Loucy (cell line): ENCODE measurements at regions not wholly inside any gene's neighbourhood (a gene's known extent, or its start where the extent isn't known, plus 50 kb on each side); places are given as distances from the start of the nearest gene placed in this dataset.

Experiments used
- H2AFZ ChIP-seq: fragments of 200-600 bp; sonication (generic); 2 replicates; pipeline ENCODE4 v1.6.0; 2016; ENCODE audit warnings: antibody characterized with exemption, mild to moderate bottlenecking, low read length, moderate library complexity
- H3F3A ChIP-seq: fragments of 200-600 bp; 2 replicates; pipeline ENCODE4 v1.6.0; 2016; ENCODE audit warnings: antibody characterized with exemption, low read depth, mild to moderate bottlenecking
- H3K27me3 ChIP-seq: fragments of 200-600 bp; sonication (generic); 2 replicates; pipeline ENCODE4 v1.6.1; 2014; ENCODE audit warnings: low read length, mild to moderate bottlenecking; ENCODE audit not compliant: insufficient read depth, poor library complexity, severe bottlenecking
- H3K36me3 ChIP-seq: fragments of 200-600 bp; sonication (generic); 2 replicates; pipeline ENCODE4 v1.6.1; 2016; ENCODE audit warnings: low read length; ENCODE audit not compliant: insufficient read depth
- H3K4me1 ChIP-seq: fragments of 200-600 bp; sonication (generic); 2 replicates; pipeline ENCODE4 v1.5.1; 2014; ENCODE audit warnings: low read length, mild to moderate bottlenecking; ENCODE audit not compliant: insufficient read depth, poor library complexity, severe bottlenecking
- H3K4me2 ChIP-seq: fragments of 200-600 bp; sonication (generic); 2 replicates; pipeline ENCODE4 v1.6.0; 2014; ENCODE audit warnings: antibody characterized with exemption, low read length, low read depth, mild to moderate bottlenecking; ENCODE audit not compliant: poor library complexity, severe bottlenecking
- H3K4me3 ChIP-seq: fragments of 200-600 bp; sonication (generic); 2 replicates; pipeline ENCODE4 v1.5.1; 2014; ENCODE audit warnings: low read length, mild to moderate bottlenecking, mixed read lengths; ENCODE audit not compliant: poor library complexity, severe bottlenecking
- H3K79me2 ChIP-seq: fragments of 200-600 bp; sonication (generic); 2 replicates; pipeline ENCODE4 v1.6.1; 2014; ENCODE audit warnings: low read length; ENCODE audit not compliant: insufficient read depth
- H3K9ac ChIP-seq: fragments of 200-600 bp; sonication (generic); 2 replicates; pipeline ENCODE4 v1.6.0; 2014; ENCODE audit warnings: mild to moderate bottlenecking, low read depth, low read length, moderate library complexity; ENCODE audit not compliant: poor library complexity, severe bottlenecking
- H3K9me2 ChIP-seq: fragments of 200-600 bp; sonication (generic); replicated peaks from 2 replicates; pipeline ENCODE4 v1.6.1; 2016; ENCODE audit warnings: low read depth, low read length, mixed read lengths
- H3K9me3 ChIP-seq: fragments of 200-600 bp; sonication (generic); 2 replicates; pipeline ENCODE4 v1.6.1; 2014; ENCODE audit warnings: mild to moderate bottlenecking, antibody characterized with exemption, low read length, low read depth; ENCODE audit not compliant: insufficient read depth
- H4K20me1 ChIP-seq: fragments of 200-600 bp; sonication (generic); 2 replicates; pipeline ENCODE4 v1.6.0; 2014; ENCODE audit warnings: antibody characterized with exemption, low read length, mild to moderate bottlenecking; ENCODE audit not compliant: insufficient read depth, poor library complexity, severe bottlenecking
- EZH2phosphoT487 ChIP-seq: fragments of 200-600 bp; IDR thresholded peaks from 2 replicates; pipeline ENCODE4 v1.6.1; 2018; ENCODE audit warnings: antibody characterized with exemption, mild to moderate bottlenecking, moderate library complexity, borderline replicate concordance
- TF ChIP-seq, protein P1 (sequence below): fragments of 200-600 bp; sonication (generic); conservative IDR thresholded peaks from 2 replicates; pipeline ENCODE4 v1.5.1; 2014; ENCODE audit warnings: mild to moderate bottlenecking, antibody characterized with exemption, low read length

GRCh38 chr5:148897842-148898241, 71.4 kb downstream of the ADRB2 start:
- H3F3A ChIP-seq: no peaks in the 10 kb centered on the region
- no peak overlapping the region for H3K4me3 ChIP-seq
- H3K4me1 ChIP-seq: no peaks in the 10 kb centered on the region
- no peaks in the 10 kb centered on the region for H3K9me3 ChIP-seq
- H4K20me1 ChIP-seq: no peaks in the 10 kb centered on the region
- no peak overlapping the region for H2AFZ ChIP-seq
- no peaks in the 10 kb centered on the region for H3K36me3 ChIP-seq
- no peak overlapping the region for H3K9ac ChIP-seq
- H3K4me2 ChIP-seq: no peak overlapping the region
- no peaks in the 10 kb centered on the region for H3K27me3 ChIP-seq
- TF ChIP-seq, protein P1, sequence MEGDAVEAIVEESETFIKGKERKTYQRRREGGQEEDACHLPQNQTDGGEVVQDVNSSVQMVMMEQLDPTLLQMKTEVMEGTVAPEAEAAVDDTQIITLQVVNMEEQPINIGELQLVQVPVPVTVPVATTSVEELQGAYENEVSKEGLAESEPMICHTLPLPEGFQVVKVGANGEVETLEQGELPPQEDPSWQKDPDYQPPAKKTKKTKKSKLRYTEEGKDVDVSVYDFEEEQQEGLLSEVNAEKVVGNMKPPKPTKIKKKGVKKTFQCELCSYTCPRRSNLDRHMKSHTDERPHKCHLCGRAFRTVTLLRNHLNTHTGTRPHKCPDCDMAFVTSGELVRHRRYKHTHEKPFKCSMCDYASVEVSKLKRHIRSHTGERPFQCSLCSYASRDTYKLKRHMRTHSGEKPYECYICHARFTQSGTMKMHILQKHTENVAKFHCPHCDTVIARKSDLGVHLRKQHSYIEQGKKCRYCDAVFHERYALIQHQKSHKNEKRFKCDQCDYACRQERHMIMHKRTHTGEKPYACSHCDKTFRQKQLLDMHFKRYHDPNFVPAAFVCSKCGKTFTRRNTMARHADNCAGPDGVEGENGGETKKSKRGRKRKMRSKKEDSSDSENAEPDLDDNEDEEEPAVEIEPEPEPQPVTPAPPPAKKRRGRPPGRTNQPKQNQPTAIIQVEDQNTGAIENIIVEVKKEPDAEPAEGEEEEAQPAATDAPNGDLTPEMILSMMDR: no peak
- no peak for TF ChIP-seq EZH2phosphoT487
- H3K79me2 ChIP-seq: no peaks in the 10 kb centered on the region
- no peaks in the 10 kb centered on the region for H3K9me2 ChIP-seq

DNA sequence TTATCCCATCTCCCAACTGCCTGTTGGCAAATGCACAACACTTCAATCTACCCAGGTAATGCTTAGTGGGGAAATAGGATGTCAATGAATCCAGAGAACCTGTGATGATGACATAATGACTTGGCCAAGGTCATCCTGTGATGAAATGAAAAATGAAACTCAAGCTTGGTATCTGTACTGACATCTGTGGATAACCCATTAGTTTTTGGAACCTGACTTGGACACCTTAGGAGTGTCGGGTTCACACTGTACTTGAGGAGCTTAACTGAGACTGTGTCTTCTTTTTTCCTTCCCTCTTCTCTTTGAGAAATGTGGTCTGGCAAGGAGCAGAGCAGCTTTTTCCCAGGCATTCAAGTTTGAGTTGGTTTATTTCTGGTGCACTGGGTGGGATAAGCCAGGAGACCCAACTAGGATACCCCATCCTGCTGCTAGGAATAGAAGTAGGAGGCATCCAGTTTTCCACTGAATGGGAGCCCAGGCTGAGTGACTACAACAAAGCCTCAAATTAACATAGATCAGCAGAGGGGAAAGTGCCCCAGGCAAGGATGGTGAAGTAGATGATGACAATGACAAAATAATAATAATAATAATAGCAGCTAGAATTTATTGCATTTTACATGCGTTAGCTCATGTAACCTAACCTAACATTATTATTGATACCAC, 72.1 kb downstream of the ADRB2 start:
- H3K4me2 ChIP-seq: no peak overlapping the region
- H3K36me3 ChIP-seq: no peaks in the 10 kb centered on the region
- H3K4me3 ChIP-seq: no peak overlapping the region
- H3F3A ChIP-seq: no peaks in the 10 kb centered on the region
- no peak overlapping the region for H3K9ac ChIP-seq
- no peaks in the 10 kb centered on the region for H3K4me1 ChIP-seq
- TF ChIP-seq EZH2phosphoT487: no peak
- TF ChIP-seq, protein P1: no peak
- H4K20me1 ChIP-seq: no peaks in the 10 kb centered on the region
- H3K79me2 ChIP-seq: no peaks in the 10 kb centered on the region
- no peaks in the 10 kb centered on the region for H3K27me3 ChIP-seq
- no peaks in the 10 kb centered on the region for H3K9me3 ChIP-seq
- H2AFZ ChIP-seq: no peak overlapping the region
- H3K9me2 ChIP-seq: no peaks in the 10 kb centered on the region

- Histone ChIP-seq H3K79me2 (no peaks in the 10 kb centered on the region), H2AFZ (no peak overlapping the region), H4K20me1 (no peaks in the 10 kb centered on the region), H3K4me2 (no peak overlapping the region), H3K9ac (no peak overlapping the region), H3K9me2 (no peaks in the 10 kb centered on the region), H3F3A (no peaks in the 10 kb centered on the region), H3K27me3 (no peaks in the 10 kb centered on the region), H3K4me3 (no peak overlapping the region), H3K36me3 (no peaks in the 10 kb centered on the region), H3K9me3 (no peaks in the 10 kb centered on the region), H3K4me1 (no peaks in the 10 kb centered on the region)
- TF ChIP-seq, protein P1: no peak
- TF ChIP-seq EZH2phosphoT487: no peak
These were observed 73.6 kb downstream of the ADRB2 start for GRCh38 chr5:148899993-148900392.
